SK-N-SH treated with all-trans-retinoic acid at 6 μM for 48 hours (cell line): ENCODE measurements at regions not wholly inside any gene's neighbourhood (a gene's known extent, or its start where the extent isn't known, plus 50 kb on each side); places are given as distances from the start of the nearest gene placed in this dataset.

Experiments
- ATAC-seq: fragments of 200-7000 bp; cut with Tn5 transposase; 3 replicates; pipeline ENCODE4 v1.9.1; 2020; ENCODE audit warnings: mild to moderate bottlenecking, moderate library complexity
- ARNTL ChIP-seq: fragments of 450-650 bp; formaldehyde crosslinking; IDR thresholded peaks from 2 replicates; pipeline ENCODE4 v1.5.0; 2020; ENCODE audit warnings: low read depth, mild to moderate bottlenecking, moderate library complexity, borderline replicate concordance
- BACH2 ChIP-seq: fragments of 250-450 bp; sonication (Bioruptor Pico); IDR thresholded peaks from 2 replicates; pipeline ENCODE4 v1.9.0; 2021; ENCODE audit warnings: mild to moderate bottlenecking, borderline replicate concordance
- CREB5 ChIP-seq: fragments of 250-450 bp; sonication (Bioruptor Pico); IDR thresholded peaks from 2 replicates; pipeline ENCODE4 v1.5.1; 2020; ENCODE audit warnings: low read depth, mild to moderate bottlenecking, moderate library complexity
- CSDC2 ChIP-seq: fragments of 250-450 bp; sonication (Bioruptor Pico); IDR thresholded peaks from 2 replicates; pipeline ENCODE4 v1.5.0; 2020; ENCODE audit warnings: mild to moderate bottlenecking, moderate library complexity
- CSRNP3 ChIP-seq: fragments of 250-450 bp; sonication (Bioruptor Pico); IDR thresholded peaks from 2 replicates; pipeline ENCODE4 v1.5.1; 2021; ENCODE audit warnings: mild to moderate bottlenecking, moderate library complexity
- ESRRG ChIP-seq: fragments of 250-450 bp; sonication (Bioruptor Pico); IDR thresholded peaks from 2 replicates; pipeline ENCODE4 v1.6.1; 2021; ENCODE audit warnings: mild to moderate bottlenecking
- GLIS3 ChIP-seq: fragments of 250-450 bp; sonication (Bioruptor Pico); IDR thresholded peaks from 2 replicates; pipeline ENCODE4 v1.5.0; 2020; ENCODE audit warnings: mild to moderate bottlenecking, moderate library complexity
- ISL1 ChIP-seq: fragments of 250-450 bp; sonication (Bioruptor Pico); IDR thresholded peaks from 2 replicates; pipeline ENCODE4 v2.1.2; 2022; ENCODE audit warnings: mild to moderate bottlenecking, moderate library complexity
- OSR1 ChIP-seq: fragments of 250-450 bp; sonication (Bioruptor Pico); IDR thresholded peaks from 2 replicates; pipeline ENCODE4 v1.8.0; 2022; ENCODE audit warnings: moderate library complexity, mild to moderate bottlenecking, inconsistent platforms
- PATZ1 ChIP-seq: fragments of 250-450 bp; sonication (Bioruptor Pico); IDR thresholded peaks from 2 replicates; pipeline ENCODE4 v1.8.0; 2020; ENCODE audit warnings: mild to moderate bottlenecking, moderate library complexity, borderline replicate concordance
- POU6F1 ChIP-seq: fragments of 250-450 bp; sonication (Bioruptor Pico); IDR thresholded peaks from 2 replicates; pipeline ENCODE4 v1.8.0; 2021; ENCODE audit warnings: low read depth, mild to moderate bottlenecking, moderate library complexity, borderline replicate concordance
- PPARA ChIP-seq: fragments of 250-450 bp; sonication (Bioruptor Pico); IDR thresholded peaks from 2 replicates; pipeline ENCODE4 v1.5.0; 2020; ENCODE audit warnings: mild to moderate bottlenecking, borderline replicate concordance
- SNAI2 ChIP-seq: fragments of 250-450 bp; sonication (Bioruptor Pico); IDR thresholded peaks from 2 replicates; pipeline ENCODE4 v1.5.0; 2020; ENCODE audit warnings: mild to moderate bottlenecking, moderate library complexity
- TCF4 ChIP-seq: fragments of 250-450 bp; sonication (Bioruptor Pico); IDR thresholded peaks from 2 replicates; pipeline ENCODE4 v1.8.0; 2021; ENCODE audit warnings: mild to moderate bottlenecking, moderate library complexity, borderline replicate concordance
- TOX ChIP-seq: fragments of 250-450 bp; sonication (Bioruptor Pico); IDR thresholded peaks from 2 replicates; pipeline ENCODE4 v1.8.0; 2021; ENCODE audit warnings: mild to moderate bottlenecking, moderate library complexity, borderline replicate concordance
- TSHZ2 ChIP-seq: fragments of 250-450 bp; sonication (Bioruptor Pico); IDR thresholded peaks from 2 replicates; pipeline ENCODE4 v1.5.0; 2020; ENCODE audit warnings: mild to moderate bottlenecking, moderate library complexity
- ZC3H10 ChIP-seq: fragments of 250-450 bp; sonication (Bioruptor Pico); IDR thresholded peaks from 2 replicates; pipeline ENCODE4 v1.5.1; 2021; ENCODE audit warnings: mild to moderate bottlenecking, moderate library complexity
- ZFP3 ChIP-seq: fragments of 250-450 bp; sonication (Bioruptor Pico); IDR thresholded peaks from 2 replicates; pipeline ENCODE4 v1.5.0; 2020; ENCODE audit warnings: mild to moderate bottlenecking, moderate library complexity
- ZNF565 ChIP-seq: fragments of 450-650 bp; formaldehyde crosslinking; conservative IDR thresholded peaks from 2 replicates; pipeline ENCODE4 v1.5.0; 2020; ENCODE audit warnings: low read depth, mild to moderate bottlenecking, moderate library complexity
- ZNF70 ChIP-seq: fragments of 450-650 bp; formaldehyde crosslinking; IDR thresholded peaks from 2 replicates; pipeline ENCODE4 v1.5.0; 2020; ENCODE audit warnings: mild to moderate bottlenecking, moderate library complexity
- ZNF8 ChIP-seq: fragments of 450-650 bp; formaldehyde crosslinking; IDR thresholded peaks from 2 replicates; pipeline ENCODE4 v1.5.0; 2020; ENCODE audit warnings: mild to moderate bottlenecking, moderate library complexity

- TF ChIP-seq ZNF565 (CRISPR knock-in tag) (no peak), ZNF70 (CRISPR knock-in tag) (no peak), ARNTL (CRISPR knock-in tag) (no peak), TOX (CRISPR knock-in tag) (no peak), CREB5 (no peak), PPARA (CRISPR knock-in tag) (no peak)
- peak; percentile 92 for ATAC-seq
Observed at GRCh38 chr13:81395368-81395767, 1054.4 kb upstream of the SPRY2 start.

GRCh38 chr13:81394640-81395039 lies 1053.7 kb upstream of the SPRY2 start:
- no peak for TF ChIP-seq ZFP3 (CRISPR knock-in tag)
- no peak for TF ChIP-seq CSDC2 (CRISPR knock-in tag)
- TF ChIP-seq TOX (CRISPR knock-in tag): no peak
- TF ChIP-seq SNAI2 (CRISPR knock-in tag): no peak
- no peak for TF ChIP-seq TCF4
- no peak for TF ChIP-seq PATZ1 (CRISPR knock-in tag)
- no peak for TF ChIP-seq PPARA (CRISPR knock-in tag)
- no peak for TF ChIP-seq ARNTL (CRISPR knock-in tag)
- TF ChIP-seq CSRNP3: no peak
- no peak for TF ChIP-seq OSR1
- TF ChIP-seq ESRRG (CRISPR knock-in tag): no peak
- TF ChIP-seq BACH2 (CRISPR knock-in tag): no peak
- TF ChIP-seq ZNF8 (CRISPR knock-in tag): no peak
- TF ChIP-seq CREB5: no peak
- TF ChIP-seq ZNF565 (CRISPR knock-in tag): no peak
- TF ChIP-seq ISL1 (CRISPR knock-in tag): no peak
- no peak for TF ChIP-seq ZNF70 (CRISPR knock-in tag)
- ATAC-seq: no peak

- TF ChIP-seq ZC3H10: no peak
- TF ChIP-seq CSRNP3: no peak
- TF ChIP-seq ARNTL (CRISPR knock-in tag): no peak
- no peak for TF ChIP-seq CSDC2 (CRISPR knock-in tag)
- TF ChIP-seq ISL1 (CRISPR knock-in tag): no peak
- no peak for TF ChIP-seq TSHZ2 (CRISPR knock-in tag)
- no peak for TF ChIP-seq ZNF565 (CRISPR knock-in tag)
- no peak for TF ChIP-seq CREB5
- no peak for TF ChIP-seq GLIS3 (CRISPR knock-in tag)
- TF ChIP-seq BACH2 (CRISPR knock-in tag): no peak
- no peak for TF ChIP-seq POU6F1 (CRISPR knock-in tag)
- TF ChIP-seq TOX (CRISPR knock-in tag): no peak
- no peak for ATAC-seq
Observed at GRCh38 chr13:81393721-81394120, 1052.8 kb upstream of the SPRY2 start.
